PC-9 (cell line): ENCODE measurements at regions not wholly inside any gene's neighbourhood (a gene's known extent, or its start where the extent isn't known, plus 50 kb on each side); places are given as distances from the start of the nearest gene placed in this dataset.

ENCODE experiments used
- BruUV-seq: library from RNA; stranded (reverse); fragments of 400-500 nt; replicated peaks from 2 replicates; lab custom pipeline; 2021; lab: Mats Ljungman, UMichigan
- CTCF ChIA-PET: fragments of 300-600 bp; sonication (Branson Sonifier 250); formaldehyde crosslinking; loops from one replicate; lab custom pipeline; 2022; ENCODE audit warnings: antibody characterized with exemption; lab: Charles Lee
- POLR2A ChIA-PET: fragments of 300-600 bp; sonication (Branson Sonifier 250); formaldehyde crosslinking; loops from one replicate; lab custom pipeline; 2022; ENCODE audit warnings: antibody characterized with exemption; ENCODE audit not compliant: unreplicated experiment; lab: Charles Lee
- DNase-seq, 2 experiments: peaks; one replicate each; pipeline versions ENCODE4 v3.0.0 to v3.0.0-alpha.2; 2015 to 2022; ENCODE audit warnings: mixed read lengths in 1 of 2
- H2AFZ ChIP-seq: fragments of 200-600 bp; sonication (generic); 2 replicates; pipeline ENCODE4 v1.8.1; 2017; ENCODE audit warnings: antibody characterized with exemption
- H3F3A ChIP-seq: fragments of 200-600 bp; sonication (generic); 2 replicates; pipeline ENCODE4 v1.8.1; 2017; ENCODE audit warnings: antibody characterized with exemption, mild to moderate bottlenecking, low read depth; ENCODE audit not compliant: insufficient read depth
- H3K27ac ChIP-seq: fragments of 200-600 bp; sonication (generic); 2 replicates; pipeline ENCODE4 v1.6.1; 2016; ENCODE audit warnings: mixed run types
- H3K27me3 ChIP-seq: fragments of 200-600 bp; sonication (generic); 2 replicates; pipeline ENCODE4 v1.6.1; 2016; ENCODE audit warnings: low read depth, mixed run types; ENCODE audit not compliant: insufficient read depth
- H3K36me3 ChIP-seq: fragments of 200-600 bp; sonication (generic); 2 replicates; pipeline ENCODE4 v1.6.1; 2016; ENCODE audit warnings: low read depth, mixed run types
- H3K4me1 ChIP-seq: fragments of 200-600 bp; sonication (generic); replicated peaks from 2 replicates; pipeline ENCODE4 v1.6.1; 2016; ENCODE audit warnings: mixed run types; ENCODE audit not compliant: insufficient read depth
- H3K4me2 ChIP-seq: fragments of 200-600 bp; sonication (generic); 2 replicates; pipeline ENCODE4 v1.6.1; 2017; ENCODE audit warnings: mixed run types
- H3K4me3 ChIP-seq: fragments of 200-600 bp; sonication (generic); 2 replicates; pipeline ENCODE4 v1.6.1; 2016; ENCODE audit warnings: mixed run types
- H3K79me2 ChIP-seq: fragments of 200-600 bp; sonication (generic); 2 replicates; pipeline ENCODE4 v1.6.1; 2017; ENCODE audit warnings: low read depth, mixed run types
- H3K9me2 ChIP-seq: fragments of 200-600 bp; sonication (generic); 2 replicates; pipeline ENCODE4 v1.8.1; 2017; ENCODE audit warnings: mild to moderate bottlenecking; ENCODE audit not compliant: insufficient read depth
- H3K9me3 ChIP-seq: fragments of 200-600 bp; sonication (generic); 2 replicates; pipeline ENCODE4 v1.8.1; 2016; ENCODE audit warnings: low read depth; ENCODE audit not compliant: insufficient read depth
- H4K20me1 ChIP-seq: fragments of 200-600 bp; sonication (generic); 2 replicates; pipeline ENCODE4 v1.8.1; 2017; ENCODE audit not compliant: insufficient read depth
- CTCF ChIP-seq: fragments of 200-600 bp; sonication (generic); conservative IDR thresholded peaks from 2 replicates; pipeline ENCODE4 v1.6.1; 2017; ENCODE audit warnings: mixed run types, antibody characterized with exemption, mild to moderate bottlenecking, moderate library complexity
- EZH2 ChIP-seq: fragments of 200-600 bp; sonication (generic); IDR thresholded peaks from 2 replicates; pipeline ENCODE4 v1.8.0; 2017; ENCODE audit warnings: antibody characterized with exemption, low read depth
- intact Hi-C: fragments of 100-400 bp; cut with micrococcal nuclease; formaldehyde crosslinking; loops from one replicate; pipeline ENCODE4 v1.10.0; 2022; ENCODE audit not compliant: unreplicated experiment

GRCh38 chr16:6961704-6962103 is 370.9 kb upstream of the RBFOX1 start:
- Histone ChIP-seq H3K27ac (no peak overlapping the region), H3K4me2 (no peak overlapping the region), H3K27me3 (peaks cover 30% of the 10 kb centered on the region), H3K9me3 (no peaks in the 10 kb centered on the region), H3F3A (no peaks in the 10 kb centered on the region), H3K4me3 (no peak overlapping the region), H3K36me3 (no peaks in the 10 kb centered on the region), H2AFZ (no peak overlapping the region), H4K20me1 (no peaks in the 10 kb centered on the region), H3K79me2 (no peaks in the 10 kb centered on the region), H3K9me2 (no peaks in the 10 kb centered on the region), H3K4me1 (no peaks in the 10 kb centered on the region)
- no TSS peak for BruUV-seq
- CTCF ChIA-PET = no interaction called here
- intact Hi-C loops = no loop called here
- TF ChIP-seq CTCF = no peak
- no peak for TF ChIP-seq EZH2
- DNase-seq = no peak
- POLR2A ChIA-PET = no interaction called here

GRCh38 chr16:6958184-6958583 is 374.5 kb upstream of the RBFOX1 start:
- Histone ChIP-seq H3K4me1 (no peaks in the 10 kb centered on the region), H4K20me1 (no peaks in the 10 kb centered on the region), H3K9me3 (no peaks in the 10 kb centered on the region), H3K9me2 (no peaks in the 10 kb centered on the region), H3K27me3 (peaks cover 37% of the 10 kb centered on the region), H3K4me2 (no peak overlapping the region), H3F3A (no peaks in the 10 kb centered on the region), H3K4me3 (no peak overlapping the region), H3K27ac (no peak overlapping the region), H3K79me2 (no peaks in the 10 kb centered on the region), H3K36me3 (no peaks in the 10 kb centered on the region), H2AFZ (no peak overlapping the region)
- BruUV-seq = no TSS peak
- TF ChIP-seq EZH2 = no peak
- TF ChIP-seq CTCF = no peak
- no peak for DNase-seq
- CTCF ChIA-PET = no interaction called here
- intact Hi-C loops = no loop called here
- POLR2A ChIA-PET = no interaction called here

- no peaks in the 10 kb centered on the region for H4K20me1 ChIP-seq
- CTCF ChIA-PET = no interaction called here
- no peak overlapping the region for H3K4me3 ChIP-seq
- DNase-seq = no peak
- H3F3A ChIP-seq = no peaks in the 10 kb centered on the region
- no TSS peak for BruUV-seq
- no peak overlapping the region for H3K4me2 ChIP-seq
- H3K27ac ChIP-seq = no peak overlapping the region
- no peaks in the 10 kb centered on the region for H3K9me3 ChIP-seq
- no peaks in the 10 kb centered on the region for H3K36me3 ChIP-seq
- peaks cover 37% of the 10 kb centered on the region for H3K27me3 ChIP-seq
- H3K79me2 ChIP-seq = no peaks in the 10 kb centered on the region
- H3K4me1 ChIP-seq = no peaks in the 10 kb centered on the region
- POLR2A ChIA-PET = no interaction called here
- intact Hi-C loops = no loop called here
- TF ChIP-seq EZH2 = no peak
- TF ChIP-seq CTCF = no peak
- H3K9me2 ChIP-seq = no peaks in the 10 kb centered on the region
- H2AFZ ChIP-seq = no peak overlapping the region
These were observed 375.0 kb upstream of the RBFOX1 start for GRCh38 chr16:6957681-6958080.
